ENCODE measurements at regions not wholly inside any gene's neighbourhood (a gene's known extent, or its start where the extent isn't known, plus 50 kb on each side); places are given as distances from the start of the nearest gene placed in this dataset.
"Not testable (repeated sequence)": the region's sequence is repeated elsewhere in the genome, so short reads cannot be mapped to it uniquely, and the experiment has no call there.

- no peak for DNase-seq (ENCODE audit: low spot score)
Measured at GRCh38 chr21:15449556-15449955, 280.2 kb upstream of the USP25 start.

GRCh38 chr21:15453261-15453660 is 276.5 kb upstream of the USP25 start:
- Mint-ChIP-seq H3K36me3 (ENCODE audit: low read depth, unreplicated experiment) (no peaks in the 10 kb centered on the region), H3K27me3 (ENCODE audit: unreplicated experiment) (no peaks in the 10 kb centered on the region), H3K4me3 (ENCODE audit: unreplicated experiment) (no peak overlapping the region), H3K9me3 (ENCODE audit: unreplicated experiment) (no peaks in the 10 kb centered on the region), H3K4me1 (ENCODE audit: unreplicated experiment) (no peaks in the 10 kb centered on the region), H3K27ac (ENCODE audit: unreplicated experiment) (no peak overlapping the region)
- DNase-seq (ENCODE audit: low spot score): no peak
- no peak for TF ChIP-seq CTCF (IDR thresholded peaks at IDR 0.05; ENCODE audit: unreplicated experiment)

More at GRCh38 chr21:15449556-15449955, 280.2 kb upstream of the USP25 start:
- Mint-ChIP-seq H3K4me1 (ENCODE audit: unreplicated experiment) (no peaks in the 10 kb centered on the region), H3K27me3 (ENCODE audit: unreplicated experiment) (no peaks in the 10 kb centered on the region), H3K4me3 (ENCODE audit: unreplicated experiment) (no peak overlapping the region), H3K36me3 (ENCODE audit: low read depth, unreplicated experiment) (no peaks in the 10 kb centered on the region), H3K27ac (ENCODE audit: unreplicated experiment) (no peak overlapping the region), H3K9me3 (ENCODE audit: unreplicated experiment) (no peaks in the 10 kb centered on the region)
- no peak for TF ChIP-seq CTCF (IDR thresholded peaks at IDR 0.05; ENCODE audit: unreplicated experiment)

- DNase-seq (ENCODE audit: low spot score); H3K27ac Mint-ChIP-seq (ENCODE audit: unreplicated experiment); H3K4me1 Mint-ChIP-seq (ENCODE audit: unreplicated experiment); H3K4me3 Mint-ChIP-seq (ENCODE audit: unreplicated experiment); H3K36me3 Mint-ChIP-seq (ENCODE audit: low read depth, unreplicated experiment); H3K27me3 Mint-ChIP-seq (ENCODE audit: unreplicated experiment); H3K9me3 Mint-ChIP-seq (ENCODE audit: unreplicated experiment): not testable (repeated sequence)
Measured at GRCh38 chr21:15453785-15454184, 276.0 kb upstream of the USP25 start.

- not testable (repeated sequence) for H3K4me3 Mint-ChIP-seq (ENCODE audit: unreplicated experiment); H3K27me3 Mint-ChIP-seq (ENCODE audit: unreplicated experiment); H3K36me3 Mint-ChIP-seq (ENCODE audit: low read depth, unreplicated experiment); DNase-seq (ENCODE audit: low spot score); H3K4me1 Mint-ChIP-seq (ENCODE audit: unreplicated experiment); H3K27ac Mint-ChIP-seq (ENCODE audit: unreplicated experiment); H3K9me3 Mint-ChIP-seq (ENCODE audit: unreplicated experiment)
Measured at GRCh38 chr21:15454931-15455330, 274.9 kb upstream of the USP25 start.

- no peaks in the 10 kb centered on the region for H3K36me3 Mint-ChIP-seq (ENCODE audit: low read depth, unreplicated experiment)
- no peaks in the 10 kb centered on the region for H3K9me3 Mint-ChIP-seq (ENCODE audit: unreplicated experiment)
Measured at GRCh38 chr21:15455819-15456462, 273.8 kb upstream of the USP25 start.

More at GRCh38 chr21:15455819-15456462, 273.8 kb upstream of the USP25 start:
- H3K27me3 Mint-ChIP-seq (ENCODE audit: unreplicated experiment): no peaks in the 10 kb centered on the region
- H3K4me3 Mint-ChIP-seq (ENCODE audit: unreplicated experiment): no peak overlapping the region
- TF ChIP-seq CTCF (IDR thresholded peaks at IDR 0.05; ENCODE audit: unreplicated experiment): no peak
- no peak overlapping the region for H3K27ac Mint-ChIP-seq (ENCODE audit: unreplicated experiment)
- no peaks in the 10 kb centered on the region for H3K4me1 Mint-ChIP-seq (ENCODE audit: unreplicated experiment)
- no peak for DNase-seq (ENCODE audit: low spot score)

Data from endothelial cell (in vitro differentiated cells).